Mesothelial cell of epicardium (in vitro differentiated cells): ENCODE measurements at regions not wholly inside any gene's neighbourhood (a gene's known extent, or its start where the extent isn't known, plus 50 kb on each side); places are given as distances from the start of the nearest gene placed in this dataset.

Source experiments
- DNase-seq, 2 experiments: peaks; one replicate each; pipeline ENCODE4 v3.0.0; 2021; ENCODE audit warnings: low spot score in 2 of 2; ENCODE audit not compliant: unreplicated experiment in 2 of 2
- H3K27ac Mint-ChIP-seq: 2 replicates; pipeline ENCODE4 v1.8.0; 2021; ENCODE audit warnings: mixed read lengths
- H3K27me3 Mint-ChIP-seq: 2 replicates; pipeline ENCODE4 v1.8.0; 2021; ENCODE audit warnings: low read depth, mixed read lengths
- H3K36me3 Mint-ChIP-seq: 2 replicates; pipeline ENCODE4 v1.8.0; 2021; ENCODE audit warnings: mixed read lengths
- H3K4me1 Mint-ChIP-seq: 2 replicates; pipeline ENCODE4 v1.8.0; 2021; ENCODE audit warnings: mixed read lengths
- H3K4me3 Mint-ChIP-seq: 2 replicates; pipeline ENCODE4 v1.8.0; 2021; ENCODE audit warnings: mild to moderate bottlenecking, moderate library complexity, mixed read lengths
- H3K9me3 Mint-ChIP-seq: 2 replicates; pipeline ENCODE4 v1.8.0; 2021; ENCODE audit warnings: mixed read lengths
- TF ChIP-seq, protein P1 (sequence below): fragments of 200-600 bp; sonication (generic); IDR thresholded peaks from one replicate; pipeline ENCODE4 v1.5.0; 2021; ENCODE audit warnings: antibody characterized with exemption; ENCODE audit not compliant: unreplicated experiment

DNA sequence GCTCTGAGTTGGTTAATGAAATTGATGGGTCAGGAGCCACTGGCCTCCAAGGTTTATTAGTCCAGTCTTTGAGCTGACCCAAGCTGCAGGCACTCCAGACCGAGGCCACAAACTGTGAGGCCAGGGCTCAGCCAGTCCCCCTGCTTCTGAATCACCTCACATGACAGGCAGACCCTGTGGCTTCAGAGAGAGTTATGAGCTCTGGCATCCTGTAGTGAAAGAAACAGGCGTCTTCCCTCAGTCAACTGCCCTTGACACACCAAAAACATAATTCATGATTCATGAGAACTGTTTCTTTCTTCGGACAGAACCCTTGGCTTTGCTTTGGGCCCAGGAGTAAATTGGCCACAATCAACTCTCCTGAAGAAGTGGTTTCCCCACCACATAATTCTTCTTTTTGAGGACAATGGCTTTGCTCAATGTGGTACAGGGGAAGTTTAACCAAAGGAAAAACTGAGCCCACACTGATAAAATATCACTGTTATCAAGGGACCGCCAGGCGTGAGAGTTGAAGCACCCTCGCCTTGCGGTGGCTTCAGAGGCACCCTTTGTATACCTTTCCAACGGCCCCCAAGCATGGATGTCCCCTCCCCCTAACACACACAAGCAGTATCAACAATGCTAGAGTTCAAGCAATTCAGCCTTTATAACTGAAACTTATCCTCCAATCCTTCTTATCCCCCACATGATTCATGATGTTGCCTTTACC lies 226.9 kb downstream of the CYRIA start:
- Mint-ChIP-seq H3K27ac (no peak overlapping the region), H3K4me1 (peaks cover 4% of the 10 kb centered on the region), H3K9me3 (peaks cover 6% of the 10 kb centered on the region), H3K27me3 (no peaks in the 10 kb centered on the region), H3K4me3 (no peak overlapping the region), H3K36me3 (no peaks in the 10 kb centered on the region)
- TF ChIP-seq, protein P1, sequence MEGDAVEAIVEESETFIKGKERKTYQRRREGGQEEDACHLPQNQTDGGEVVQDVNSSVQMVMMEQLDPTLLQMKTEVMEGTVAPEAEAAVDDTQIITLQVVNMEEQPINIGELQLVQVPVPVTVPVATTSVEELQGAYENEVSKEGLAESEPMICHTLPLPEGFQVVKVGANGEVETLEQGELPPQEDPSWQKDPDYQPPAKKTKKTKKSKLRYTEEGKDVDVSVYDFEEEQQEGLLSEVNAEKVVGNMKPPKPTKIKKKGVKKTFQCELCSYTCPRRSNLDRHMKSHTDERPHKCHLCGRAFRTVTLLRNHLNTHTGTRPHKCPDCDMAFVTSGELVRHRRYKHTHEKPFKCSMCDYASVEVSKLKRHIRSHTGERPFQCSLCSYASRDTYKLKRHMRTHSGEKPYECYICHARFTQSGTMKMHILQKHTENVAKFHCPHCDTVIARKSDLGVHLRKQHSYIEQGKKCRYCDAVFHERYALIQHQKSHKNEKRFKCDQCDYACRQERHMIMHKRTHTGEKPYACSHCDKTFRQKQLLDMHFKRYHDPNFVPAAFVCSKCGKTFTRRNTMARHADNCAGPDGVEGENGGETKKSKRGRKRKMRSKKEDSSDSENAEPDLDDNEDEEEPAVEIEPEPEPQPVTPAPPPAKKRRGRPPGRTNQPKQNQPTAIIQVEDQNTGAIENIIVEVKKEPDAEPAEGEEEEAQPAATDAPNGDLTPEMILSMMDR = no peak
- no peak for DNase-seq

DNA sequence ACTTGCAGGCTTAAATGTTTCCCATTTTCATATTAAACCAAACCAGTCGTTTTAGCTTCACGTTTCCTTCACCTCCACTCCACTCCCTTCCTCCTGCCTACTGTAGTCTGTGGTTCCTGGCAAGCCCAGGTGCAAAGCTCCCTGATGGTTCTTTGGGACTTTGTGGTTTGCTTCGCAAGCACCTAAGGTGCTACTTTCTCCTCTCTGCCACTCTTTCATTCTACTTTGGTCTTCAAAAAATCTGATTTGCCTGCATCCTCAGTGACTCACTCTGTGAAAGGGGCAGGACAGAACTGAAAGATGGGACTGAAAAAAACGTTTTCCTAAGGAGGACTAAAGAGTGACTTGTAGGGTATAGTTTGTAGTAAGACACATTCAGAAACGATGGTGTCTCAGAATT lies 228.4 kb downstream of the CYRIA start:
- TF ChIP-seq, protein P1 = no peak
- no peak overlapping the region for H3K27ac Mint-ChIP-seq
- H3K36me3 Mint-ChIP-seq = no peaks in the 10 kb centered on the region
- peaks cover 6% of the 10 kb centered on the region for H3K9me3 Mint-ChIP-seq
- H3K4me1 Mint-ChIP-seq = peaks cover 4% of the 10 kb centered on the region
- H3K4me3 Mint-ChIP-seq = no peak overlapping the region
- DNase-seq = no peak
- no peaks in the 10 kb centered on the region for H3K27me3 Mint-ChIP-seq

DNA sequence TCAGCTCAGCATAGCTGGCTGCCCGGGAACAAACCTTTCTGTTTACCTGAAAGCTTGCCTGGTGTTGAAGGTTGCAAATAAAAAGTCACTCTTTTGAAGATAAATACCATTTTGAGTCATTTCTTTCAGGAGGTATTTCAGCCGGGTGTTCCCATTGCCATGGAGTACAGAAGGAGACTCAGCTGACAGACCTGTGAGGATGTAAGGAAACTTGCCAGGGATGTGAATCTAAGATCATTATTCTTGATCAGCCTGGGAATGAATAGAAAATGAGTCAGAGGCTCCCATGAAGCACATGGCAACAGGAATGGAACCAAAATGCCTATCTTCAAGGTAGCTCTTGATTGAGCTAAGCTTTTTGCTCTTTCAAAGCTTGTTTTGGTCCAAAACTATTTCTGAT lies 231.2 kb downstream of the CYRIA start:
- Mint-ChIP-seq H3K4me1 (peaks cover 4% of the 10 kb centered on the region), H3K27ac (no peak overlapping the region), H3K4me3 (no peak overlapping the region), H3K36me3 (no peaks in the 10 kb centered on the region), H3K9me3 (peaks cover 11% of the 10 kb centered on the region), H3K27me3 (no peaks in the 10 kb centered on the region)
- no peak for DNase-seq
- TF ChIP-seq, protein P1 = no peak

DNA sequence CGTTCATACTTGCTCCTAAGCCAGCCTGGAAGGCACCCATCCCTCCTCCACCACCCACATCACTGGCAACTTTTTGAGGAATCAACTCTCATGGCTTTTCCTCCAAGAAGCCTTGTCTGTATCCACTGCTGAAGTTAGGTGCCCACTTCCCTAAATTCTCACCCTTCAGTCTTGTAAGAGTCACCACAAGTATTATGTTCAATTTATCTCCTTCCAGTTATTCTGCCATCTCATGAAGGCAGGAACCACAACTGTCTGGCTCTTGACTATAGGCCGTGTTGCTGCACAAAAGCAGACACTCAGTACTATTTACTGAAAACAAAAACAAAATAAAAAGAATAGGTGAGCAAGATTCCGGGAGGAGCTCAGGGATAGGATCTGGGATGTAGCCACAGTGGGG lies 234.8 kb downstream of the CYRIA start:
- H3K36me3 Mint-ChIP-seq = no peaks in the 10 kb centered on the region
- H3K4me3 Mint-ChIP-seq = no peak overlapping the region
- H3K9me3 Mint-ChIP-seq = peaks cover 11% of the 10 kb centered on the region
- no peaks in the 10 kb centered on the region for H3K27me3 Mint-ChIP-seq
- no peak for DNase-seq
- H3K4me1 Mint-ChIP-seq = peaks cover 29% of the 10 kb centered on the region
- no peak overlapping the region for H3K27ac Mint-ChIP-seq
- TF ChIP-seq, protein P1 = no peak

DNA sequence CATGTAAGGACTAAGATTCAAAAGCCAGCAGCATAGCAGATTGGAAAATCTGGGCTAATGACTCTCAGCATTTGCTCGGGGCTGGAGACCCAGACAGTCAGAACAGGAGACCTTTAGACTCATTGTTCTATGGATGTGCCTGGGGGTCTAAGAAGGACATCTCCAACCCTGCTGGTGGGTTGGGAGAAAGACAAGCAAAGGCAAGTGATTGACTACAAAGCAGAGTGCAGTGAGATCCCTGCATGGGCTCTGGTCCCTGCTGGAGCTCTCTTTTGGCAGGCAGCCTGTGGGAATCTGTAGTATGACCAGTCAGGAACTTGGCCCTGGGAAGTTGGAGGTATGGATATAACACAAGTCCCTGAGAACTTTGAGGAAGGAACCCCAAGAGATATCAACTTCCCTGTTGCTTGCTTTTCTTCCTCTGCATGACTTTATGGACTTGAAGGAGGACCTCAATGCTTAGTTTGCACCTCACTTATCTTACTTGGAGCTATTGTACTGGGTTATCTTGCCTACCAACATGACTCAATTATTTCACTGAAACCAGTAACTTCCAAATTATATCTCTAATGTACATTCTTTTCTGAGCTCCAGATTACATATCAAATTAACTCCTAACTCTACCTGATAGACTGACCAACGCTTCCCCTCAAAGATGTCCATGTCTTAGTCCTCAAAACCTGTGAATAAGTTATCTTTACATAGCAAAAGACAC lies 236.0 kb downstream of the CYRIA start:
- no peak for DNase-seq
- TF ChIP-seq, protein P1 = no peak
- no peaks in the 10 kb centered on the region for H3K36me3 Mint-ChIP-seq
- no peak overlapping the region for H3K4me3 Mint-ChIP-seq
- H3K27me3 Mint-ChIP-seq = no peaks in the 10 kb centered on the region
- no peak overlapping the region for H3K27ac Mint-ChIP-seq
- H3K9me3 Mint-ChIP-seq = peaks cover 11% of the 10 kb centered on the region
- peaks cover 39% of the 10 kb centered on the region for H3K4me1 Mint-ChIP-seq
